Smooth muscle cell (in vitro differentiated cells): ENCODE measurements at regions not wholly inside any gene's neighbourhood (a gene's known extent, or its start where the extent isn't known, plus 50 kb on each side); places are given as distances from the start of the nearest gene placed in this dataset.

Source experiments
- DNase-seq: peaks from one replicate; lab custom pipeline; 2025; ENCODE audit not compliant: unreplicated experiment; lab: John Stamatoyannopoulos, UW
- H2AFZ ChIP-seq: fragments of 200-600 bp; sonication (generic); 2 replicates; pipeline ENCODE4 v1.6.0; 2016; ENCODE audit warnings: antibody characterized with exemption, low read depth, mild to moderate bottlenecking
- H3F3A ChIP-seq: fragments of 200-600 bp; sonication (generic); 2 replicates; pipeline ENCODE4 v1.6.0; 2017; ENCODE audit warnings: antibody characterized with exemption, low read depth
- H3K27ac ChIP-seq: fragments of 200-600 bp; sonication (generic); 2 replicates; pipeline ENCODE4 v1.5.1; 2016; ENCODE audit warnings: low read depth, mild to moderate bottlenecking
- H3K27me3 ChIP-seq: fragments of 200-600 bp; sonication (generic); 2 replicates; pipeline ENCODE4 v1.6.1; 2016; ENCODE audit warnings: low read depth, mild to moderate bottlenecking
- H3K36me3 ChIP-seq: fragments of 200-600 bp; sonication (generic); 2 replicates; pipeline ENCODE4 v1.5.1; 2016; ENCODE audit warnings: low read depth
- H3K4me1 ChIP-seq: fragments of 200-600 bp; sonication (generic); 2 replicates; pipeline ENCODE4 v1.5.1; 2016; ENCODE audit warnings: low read depth
- H3K4me2 ChIP-seq: fragments of 200-600 bp; sonication (generic); 2 replicates; pipeline ENCODE4 v1.6.0; 2016; ENCODE audit warnings: mild to moderate bottlenecking
- H3K4me3 ChIP-seq: fragments of 200-600 bp; sonication (generic); 2 replicates; pipeline ENCODE4 v1.5.1; 2016; ENCODE audit warnings: mild to moderate bottlenecking
- H3K79me2 ChIP-seq: fragments of 200-600 bp; sonication (generic); 2 replicates; pipeline ENCODE4 v1.6.0; 2016; ENCODE audit warnings: low read depth, mild to moderate bottlenecking
- H3K9ac ChIP-seq: fragments of 200-600 bp; sonication (generic); 2 replicates; pipeline ENCODE4 v1.6.0; 2016; ENCODE audit warnings: low read depth
- H3K9me3 ChIP-seq: fragments of 200-600 bp; sonication (generic); replicated peaks from 2 replicates; pipeline ENCODE4 v1.5.1; 2016; ENCODE audit warnings: low read depth
- H4K20me1 ChIP-seq: fragments of 200-600 bp; sonication (generic); 2 replicates; pipeline ENCODE4 v1.6.0; 2016; ENCODE audit warnings: low read depth
- CTCF ChIP-seq: fragments of 200-600 bp; sonication (generic); IDR thresholded peaks from 2 replicates; pipeline ENCODE4 v1.5.1; 2017; ENCODE audit warnings: borderline replicate concordance, mild to moderate bottlenecking, antibody characterized with exemption; ENCODE audit not compliant: insufficient read depth, poor library complexity, severe bottlenecking
- WGBS: methylation state at CpG from one replicate; pipeline ENCODE4 v1.1.7; 2016; ENCODE audit warnings: low lambda C conversion rate; 5-methylcytosine and 5-hydroxymethylcytosine counted together

- no peak overlapping the region for H3K4me3 ChIP-seq
- no peaks in the 10 kb centered on the region for H3K36me3 ChIP-seq
- 76% methylated on average over 5 of the region's 5 CpGs for WGBS
- H3F3A ChIP-seq = no peaks in the 10 kb centered on the region
- TF ChIP-seq CTCF = no peak
- no peaks in the 10 kb centered on the region for H3K4me1 ChIP-seq
- H3K4me2 ChIP-seq = no peak overlapping the region
- no peak overlapping the region for H3K27ac ChIP-seq
- no peak for DNase-seq
- no peaks in the 10 kb centered on the region for H4K20me1 ChIP-seq
- no peak overlapping the region for H3K9ac ChIP-seq
- no peak overlapping the region for H2AFZ ChIP-seq
- H3K79me2 ChIP-seq = no peaks in the 10 kb centered on the region
- H3K27me3 ChIP-seq = no peaks in the 10 kb centered on the region
- H3K9me3 ChIP-seq = no peaks in the 10 kb centered on the region
Observed at GRCh38 chr14:25843481-25844470, 754.1 kb downstream of the NOVA1 start.

- Histone ChIP-seq H3F3A (no peaks in the 10 kb centered on the region), H3K9ac (no peak overlapping the region), H3K4me2 (no peak overlapping the region), H3K36me3 (no peaks in the 10 kb centered on the region), H3K27ac (no peak overlapping the region), H3K4me3 (no peak overlapping the region), H3K4me1 (no peaks in the 10 kb centered on the region), H3K27me3 (no peaks in the 10 kb centered on the region), H3K79me2 (no peaks in the 10 kb centered on the region), H3K9me3 (no peaks in the 10 kb centered on the region), H4K20me1 (no peaks in the 10 kb centered on the region), H2AFZ (no peak overlapping the region)
- 83% methylated on average over 2 of the region's 2 CpGs for WGBS
- no peak for DNase-seq
- no peak for TF ChIP-seq CTCF
Observed at GRCh38 chr14:25841226-25841625, 756.6 kb downstream of the NOVA1 start.

- Histone ChIP-seq H3K27me3 (no peaks in the 10 kb centered on the region), H3K4me2 (no peak overlapping the region), H3K9ac (no peak overlapping the region), H4K20me1 (no peaks in the 10 kb centered on the region), H3K79me2 (no peaks in the 10 kb centered on the region), H3K36me3 (no peaks in the 10 kb centered on the region), H3K4me1 (no peaks in the 10 kb centered on the region), H3K9me3 (no peaks in the 10 kb centered on the region), H3K4me3 (no peak overlapping the region), H3F3A (no peaks in the 10 kb centered on the region), H3K27ac (no peak overlapping the region), H2AFZ (no peak overlapping the region)
- no peak for DNase-seq
- no peak for TF ChIP-seq CTCF
- WGBS = 52% methylated on average over 3 of the region's 3 CpGs
Observed at GRCh38 chr14:25837551-25837965, 760.3 kb downstream of the NOVA1 start.
